Urinary bladder (tissue), 3 donors: ENCODE measurements at regions not wholly inside any gene's neighbourhood (a gene's known extent, or its start where the extent isn't known, plus 50 kb on each side); places are given as distances from the start of the nearest gene placed in this dataset.
"Not testable (repeated sequence)": the region's sequence is repeated elsewhere in the genome, so short reads cannot be mapped to it uniquely, and the experiment has no call there.

Source experiments
- DNase-seq: peaks from one replicate; pipeline ENCODE4 v3.0.0-alpha.2; 2015; ENCODE audit errors: extremely low spot score
- H3K27ac ChIP-seq: one replicate; pipeline ENCODE4 v1.5.1; 2013; ENCODE audit warnings: low read depth, mild to moderate bottlenecking, moderate library complexity
- H3K36me3 ChIP-seq: one replicate; pipeline ENCODE4 v1.6.1; 2013; ENCODE audit warnings: mild to moderate bottlenecking, moderate library complexity; ENCODE audit not compliant: insufficient read depth
- H3K4me1 ChIP-seq: one replicate; pipeline ENCODE4 v1.6.1; 2013; ENCODE audit warnings: mild to moderate bottlenecking, moderate library complexity; ENCODE audit not compliant: insufficient read depth
- H3K4me3 ChIP-seq: one replicate; pipeline ENCODE4 v1.5.1; 2013; ENCODE audit warnings: low read depth, low read length
- WGBS: extraction: QIAGEN DNeasy Blood & Tissue Kit; methylation state at CpG from one replicate; pipeline ENCODE4 v1.1.7; 2013; 5-methylcytosine and 5-hydroxymethylcytosine counted together
- donor health status: healthy with polysubstance abuse.
- donor health status: healthy.

DNA sequence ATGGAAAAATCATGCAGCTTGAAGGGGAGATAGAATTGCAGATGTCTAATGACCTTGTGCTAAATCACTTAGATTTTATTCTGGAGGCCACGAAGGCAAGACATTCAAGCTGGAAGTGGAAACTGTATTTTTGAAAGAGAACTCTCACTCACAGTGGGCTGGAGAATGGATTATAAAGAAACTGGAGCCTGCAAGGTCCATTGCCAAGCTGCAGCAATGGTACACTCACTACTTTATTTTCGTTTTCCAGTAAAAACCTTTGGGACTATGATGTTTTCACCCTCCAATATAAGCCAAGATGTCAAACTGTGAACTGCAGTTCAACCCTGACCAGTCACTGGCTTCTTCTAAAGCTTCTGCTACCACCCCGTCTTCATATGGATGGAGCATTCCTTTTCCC, 62.0 kb downstream of the SKIDA1 start:
- DNase-seq, result no peak
- H3K36me3 ChIP-seq, result no peaks in the 10 kb centered on the region
- H3K4me1 ChIP-seq, result no peaks in the 10 kb centered on the region
- no peak overlapping the region for H3K4me3 ChIP-seq
- WGBS, result 79% methylated on average over 3 of the region's 3 CpGs
- no peak overlapping the region for H3K27ac ChIP-seq

- peak; percentile 74 for DNase-seq
- 28% methylated on average over 5 of the region's 5 CpGs for WGBS
Observed at GRCh38 chr10:21458126-21458871, 67.2 kb downstream of the SKIDA1 start.

GRCh38 chr10:21456160-21456559, 69.3 kb downstream of the SKIDA1 start:
- Histone ChIP-seq H3K4me3 (no peak overlapping the region), H3K4me1 (no peaks in the 10 kb centered on the region), H3K27ac (no peak overlapping the region), H3K36me3 (no peaks in the 10 kb centered on the region)
- 94% methylated on average over 5 of the region's 5 CpGs for WGBS
- DNase-seq, result no peak

More at GRCh38 chr10:21458126-21458871, 67.2 kb downstream of the SKIDA1 start:
- Histone ChIP-seq H3K27ac (no peak overlapping the region), H3K4me1 (no peaks in the 10 kb centered on the region), H3K4me3 (no peak overlapping the region), H3K36me3 (no peaks in the 10 kb centered on the region)

GRCh38 chr10:21452203-21452602, 73.3 kb downstream of the SKIDA1 start:
- no peak for DNase-seq
- H3K36me3 ChIP-seq, result no peaks in the 10 kb centered on the region
- 87% methylated on average over 3 of the region's 3 CpGs for WGBS

DNA sequence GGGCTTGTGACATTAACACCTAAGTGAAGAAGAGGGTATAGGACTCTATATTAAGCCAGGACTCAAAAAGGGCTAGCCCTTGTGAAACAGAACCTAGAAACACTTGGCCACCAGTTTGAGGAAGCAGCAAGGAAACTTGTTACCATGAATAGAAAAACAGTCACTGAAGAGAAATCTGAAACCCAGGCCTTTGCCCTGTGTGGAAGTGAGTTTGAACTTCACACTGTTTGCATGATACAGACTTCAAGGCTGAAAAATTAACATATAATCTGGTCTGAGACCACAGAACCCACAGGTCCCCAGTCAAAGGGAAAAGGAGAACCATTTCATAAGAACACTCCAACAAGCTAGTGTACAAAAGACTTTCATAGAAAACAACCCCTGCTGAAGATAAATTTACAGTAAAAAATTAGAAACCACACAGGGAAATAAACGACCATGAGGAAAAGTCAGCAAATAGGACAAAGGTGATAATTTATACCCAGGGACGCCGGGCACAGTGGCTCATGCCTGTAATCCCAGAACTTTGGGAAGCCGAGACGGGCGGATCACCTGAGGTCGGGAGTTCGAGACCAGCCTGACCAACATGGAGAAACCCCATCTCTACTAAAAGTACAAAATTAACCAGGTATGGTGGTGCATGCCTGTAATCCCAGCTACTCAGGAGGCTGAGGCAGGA, 76.1 kb downstream of the SKIDA1 start:
- no peak for DNase-seq
- H3K36me3 ChIP-seq, result no peaks in the 10 kb centered on the region
- no peak overlapping the region for H3K4me3 ChIP-seq
- no peaks in the 10 kb centered on the region for H3K4me1 ChIP-seq
- no peak overlapping the region for H3K27ac ChIP-seq
- WGBS, result 95% methylated on average over 8 of the region's 8 CpGs

More at GRCh38 chr10:21452203-21452602, 73.3 kb downstream of the SKIDA1 start:
- H3K27ac ChIP-seq, result no peak overlapping the region
- no peaks in the 10 kb centered on the region for H3K4me1 ChIP-seq
- H3K4me3 ChIP-seq, result no peak overlapping the region

- no peaks in the 10 kb centered on the region for H3K36me3 ChIP-seq
- H3K4me1 ChIP-seq, result no peaks in the 10 kb centered on the region
- H3K4me3 ChIP-seq, result no peak overlapping the region
- 75% methylated on average over 1 of the region's 1 CpG for WGBS
- no peak overlapping the region for H3K27ac ChIP-seq
- DNase-seq, result no peak
Observed at GRCh38 chr10:21445163-21445562, 80.3 kb downstream of the SKIDA1 start.

DNA sequence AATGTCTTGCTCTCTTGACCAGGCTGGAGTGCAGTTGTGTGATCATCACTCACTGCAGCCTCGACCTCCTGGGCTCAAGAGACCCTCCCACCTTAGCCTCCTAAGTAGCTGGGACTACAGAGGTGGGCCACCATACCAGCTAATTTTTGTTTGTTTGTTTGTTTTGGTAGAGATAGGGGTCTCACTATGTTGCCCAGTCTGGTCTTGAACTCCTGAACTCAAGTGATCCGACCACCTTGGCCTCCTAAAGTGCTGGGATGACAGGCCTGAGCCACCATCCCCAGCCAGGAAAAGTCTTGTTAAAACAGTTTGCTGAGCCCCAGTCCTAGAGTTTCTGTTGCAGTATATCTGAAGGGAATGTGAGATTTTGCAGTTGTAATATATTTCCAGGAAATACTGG, 83.9 kb downstream of the SKIDA1 start:
- H3K4me3 ChIP-seq, result no peak overlapping the region
- 86% methylated on average over 2 of the region's 2 CpGs for WGBS
- no peak for DNase-seq
- H3K27ac ChIP-seq, result no peak overlapping the region
- no peaks in the 10 kb centered on the region for H3K4me1 ChIP-seq
- H3K36me3 ChIP-seq, result no peaks in the 10 kb centered on the region

DNA sequence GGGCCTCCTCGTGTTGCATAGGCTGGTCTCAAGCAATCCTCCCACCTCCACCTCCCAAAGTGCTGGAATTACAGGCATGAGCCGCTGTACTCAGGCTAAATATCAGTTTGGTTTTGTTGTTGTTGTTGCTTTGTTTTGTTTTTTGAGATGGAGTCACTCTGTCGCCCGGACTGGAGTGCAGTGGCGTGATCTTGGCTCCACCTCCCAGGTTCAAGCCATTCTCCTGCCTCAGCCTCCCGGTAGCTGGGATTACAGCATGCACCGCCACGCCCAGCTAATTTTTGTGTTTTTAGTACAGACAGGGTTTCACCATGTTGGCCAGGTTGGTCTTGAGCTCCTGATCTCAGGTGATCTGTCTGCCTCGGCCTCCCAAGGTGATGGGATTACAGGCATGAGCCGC, 86.6 kb downstream of the SKIDA1 start:
- not testable (repeated sequence) for H3K4me1 ChIP-seq, H3K4me3 ChIP-seq, H3K36me3 ChIP-seq, H3K27ac ChIP-seq, DNase-seq
- WGBS, result 82% methylated on average over 10 of the region's 10 CpGs

- no peak for DNase-seq
- Histone ChIP-seq H3K4me3 (no peak overlapping the region), H3K27ac (no peak overlapping the region), H3K36me3 (no peaks in the 10 kb centered on the region), H3K4me1 (no peaks in the 10 kb centered on the region)
- WGBS, result 91% methylated on average over 8 of the region's 8 CpGs
Observed at GRCh38 chr10:21437770-21438382, 87.6 kb downstream of the SKIDA1 start.

DNA sequence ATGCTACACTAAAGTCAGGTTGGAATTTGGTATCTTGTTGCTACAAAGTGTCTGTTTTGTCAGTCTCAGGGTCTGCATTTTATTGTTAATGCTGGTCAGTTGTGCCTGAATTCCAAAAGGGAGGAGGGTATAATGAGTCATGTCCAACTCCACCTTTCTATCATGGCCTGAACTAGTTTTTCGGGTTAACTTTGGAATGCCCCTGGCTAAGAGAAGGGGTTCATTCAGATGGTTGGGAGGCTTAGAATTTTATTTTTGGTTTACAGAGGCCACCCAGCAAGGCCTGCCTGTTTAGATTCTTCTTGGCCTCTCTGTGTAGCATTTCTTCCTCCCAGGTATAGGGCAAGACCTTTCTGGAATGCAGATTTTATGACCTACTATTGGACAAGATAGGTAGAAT, 93.2 kb downstream of the SKIDA1 start:
- no peak overlapping the region for H3K27ac ChIP-seq
- 90% methylated on average over 1 of the region's 1 CpG for WGBS

GRCh38 chr10:21431799-21432198, 93.7 kb downstream of the SKIDA1 start:
- DNase-seq, result no peak
- Histone ChIP-seq H3K36me3 (no peaks in the 10 kb centered on the region), H3K4me1 (no peaks in the 10 kb centered on the region), H3K27ac (no peak overlapping the region), H3K4me3 (no peak overlapping the region)
- 97% methylated on average over 2 of the region's 2 CpGs for WGBS

More for the DNA sequence above, 93.2 kb downstream of the SKIDA1 start:
- Histone ChIP-seq H3K4me1 (no peaks in the 10 kb centered on the region), H3K4me3 (no peak overlapping the region), H3K36me3 (no peaks in the 10 kb centered on the region)
- DNase-seq, result no peak

- Histone ChIP-seq H3K36me3 (no peaks in the 10 kb centered on the region), H3K27ac (no peak overlapping the region), H3K4me1 (no peaks in the 10 kb centered on the region), H3K4me3 (no peak overlapping the region)
- 85% methylated on average over 6 of the region's 6 CpGs for WGBS
- no peak for DNase-seq
Observed at GRCh38 chr10:21427804-21428481, 97.5 kb downstream of the SKIDA1 start.

GRCh38 chr10:21424459-21424861, 101.0 kb downstream of the SKIDA1 start:
- no peaks in the 10 kb centered on the region for H3K36me3 ChIP-seq
- no peak overlapping the region for H3K27ac ChIP-seq
- H3K4me3 ChIP-seq, result no peak overlapping the region
- DNase-seq, result no peak
- no peaks in the 10 kb centered on the region for H3K4me1 ChIP-seq
- WGBS, result 52% methylated on average over 3 of the region's 3 CpGs
